ENCODE measurements at regions not wholly inside any gene's neighbourhood (a gene's known extent, or its start where the extent isn't known, plus 50 kb on each side); places are given as distances from the start of the nearest gene placed in this dataset.

DNA sequence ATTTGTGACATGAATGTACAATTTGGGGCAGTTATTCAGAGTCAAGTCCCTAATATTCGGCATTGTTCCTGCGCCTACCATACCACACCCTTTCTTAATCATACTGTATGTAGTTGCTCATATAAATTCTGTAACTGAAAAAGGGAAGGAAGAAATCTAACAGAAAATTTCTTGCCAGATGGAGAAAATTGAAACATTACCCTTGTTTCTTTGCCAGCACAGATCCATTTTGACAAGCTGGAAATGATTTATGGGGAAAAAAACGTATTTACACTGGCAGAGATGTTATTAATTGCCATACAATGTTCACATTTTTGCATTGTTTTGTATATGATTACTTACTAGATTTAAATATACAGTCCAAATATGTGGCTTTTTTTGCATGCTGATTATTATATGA lies 363.8 kb upstream of the PKN2 start:
- no peaks in the 10 kb centered on the region for H3K27me3 ChIP-seq (ENCODE audit: control insufficient read depth, insufficient read depth, low read length)
- no peaks in the 10 kb centered on the region for H3K36me3 ChIP-seq (ENCODE audit: control insufficient read depth, insufficient read depth, low read length)
- TF ChIP-seq, protein P1, sequence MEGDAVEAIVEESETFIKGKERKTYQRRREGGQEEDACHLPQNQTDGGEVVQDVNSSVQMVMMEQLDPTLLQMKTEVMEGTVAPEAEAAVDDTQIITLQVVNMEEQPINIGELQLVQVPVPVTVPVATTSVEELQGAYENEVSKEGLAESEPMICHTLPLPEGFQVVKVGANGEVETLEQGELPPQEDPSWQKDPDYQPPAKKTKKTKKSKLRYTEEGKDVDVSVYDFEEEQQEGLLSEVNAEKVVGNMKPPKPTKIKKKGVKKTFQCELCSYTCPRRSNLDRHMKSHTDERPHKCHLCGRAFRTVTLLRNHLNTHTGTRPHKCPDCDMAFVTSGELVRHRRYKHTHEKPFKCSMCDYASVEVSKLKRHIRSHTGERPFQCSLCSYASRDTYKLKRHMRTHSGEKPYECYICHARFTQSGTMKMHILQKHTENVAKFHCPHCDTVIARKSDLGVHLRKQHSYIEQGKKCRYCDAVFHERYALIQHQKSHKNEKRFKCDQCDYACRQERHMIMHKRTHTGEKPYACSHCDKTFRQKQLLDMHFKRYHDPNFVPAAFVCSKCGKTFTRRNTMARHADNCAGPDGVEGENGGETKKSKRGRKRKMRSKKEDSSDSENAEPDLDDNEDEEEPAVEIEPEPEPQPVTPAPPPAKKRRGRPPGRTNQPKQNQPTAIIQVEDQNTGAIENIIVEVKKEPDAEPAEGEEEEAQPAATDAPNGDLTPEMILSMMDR (IDR thresholded peaks at IDR 0.05; ENCODE audit: insufficient read depth, low read length, poor library complexity, severe bottlenecking) = no peak

DNA sequence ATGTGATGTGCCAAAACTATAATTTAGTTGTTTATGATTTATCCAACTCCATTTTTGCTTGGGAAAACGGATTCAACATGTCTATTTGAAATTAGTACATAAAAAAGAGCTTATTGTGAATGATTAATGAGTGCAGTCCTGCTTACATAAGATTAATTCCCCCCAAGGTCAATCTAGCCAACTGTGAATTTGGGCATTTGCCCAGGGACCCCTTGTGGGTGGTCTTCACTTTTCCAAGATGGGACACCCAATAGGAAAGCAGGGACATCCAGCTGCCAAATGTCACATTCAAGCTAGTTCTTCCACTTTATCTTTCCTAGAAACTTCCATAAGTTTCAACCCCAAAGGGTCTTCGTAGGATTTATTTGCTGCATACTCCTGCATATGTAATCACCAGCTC lies 362.4 kb upstream of the PKN2 start:
- Histone ChIP-seq H3K4me3 (ENCODE audit: low read depth, low read length) (no peak overlapping the region), H3K36me3 (ENCODE audit: control insufficient read depth, insufficient read depth, low read length) (no peaks in the 10 kb centered on the region), H3K27me3 (ENCODE audit: control insufficient read depth, insufficient read depth, low read length) (no peaks in the 10 kb centered on the region)
- TF ChIP-seq, protein P1 (IDR thresholded peaks at IDR 0.05; ENCODE audit: insufficient read depth, low read length, poor library complexity, severe bottlenecking) = no peak
- DNase-seq (ENCODE audit: low read depth) = no peak

More for the DNA sequence above, 363.8 kb upstream of the PKN2 start:
- no peak for DNase-seq (ENCODE audit: low read depth)
- no peak overlapping the region for H3K4me3 ChIP-seq (ENCODE audit: low read depth, low read length)

DNA sequence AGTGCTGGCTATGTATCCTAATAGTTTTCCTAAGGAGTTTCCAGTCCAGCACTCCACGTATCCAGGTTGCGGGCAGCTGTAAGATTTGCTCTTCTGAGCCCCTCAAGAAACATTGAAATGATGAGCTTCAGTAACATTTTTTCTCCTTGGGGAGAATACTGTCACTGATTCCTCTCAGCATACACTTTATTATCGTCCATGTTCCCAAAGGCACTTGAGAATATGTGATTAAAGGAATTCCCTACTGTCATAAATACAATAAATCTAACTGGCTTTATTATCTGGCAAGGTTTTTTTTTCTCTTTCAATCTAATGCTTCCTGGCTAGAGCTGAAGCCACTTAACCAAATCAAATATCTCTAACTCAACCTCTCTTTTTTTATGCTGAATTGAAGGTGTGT lies 359.2 kb upstream of the PKN2 start:
- TF ChIP-seq, protein P1 (IDR thresholded peaks at IDR 0.05; ENCODE audit: insufficient read depth, low read length, poor library complexity, severe bottlenecking) = no peak
- no peaks in the 10 kb centered on the region for H3K27me3 ChIP-seq (ENCODE audit: control insufficient read depth, insufficient read depth, low read length)
- DNase-seq (ENCODE audit: low read depth) = no peak
- no peaks in the 10 kb centered on the region for H3K36me3 ChIP-seq (ENCODE audit: control insufficient read depth, insufficient read depth, low read length)
- H3K4me3 ChIP-seq (ENCODE audit: low read depth, low read length) = no peak overlapping the region

DNA sequence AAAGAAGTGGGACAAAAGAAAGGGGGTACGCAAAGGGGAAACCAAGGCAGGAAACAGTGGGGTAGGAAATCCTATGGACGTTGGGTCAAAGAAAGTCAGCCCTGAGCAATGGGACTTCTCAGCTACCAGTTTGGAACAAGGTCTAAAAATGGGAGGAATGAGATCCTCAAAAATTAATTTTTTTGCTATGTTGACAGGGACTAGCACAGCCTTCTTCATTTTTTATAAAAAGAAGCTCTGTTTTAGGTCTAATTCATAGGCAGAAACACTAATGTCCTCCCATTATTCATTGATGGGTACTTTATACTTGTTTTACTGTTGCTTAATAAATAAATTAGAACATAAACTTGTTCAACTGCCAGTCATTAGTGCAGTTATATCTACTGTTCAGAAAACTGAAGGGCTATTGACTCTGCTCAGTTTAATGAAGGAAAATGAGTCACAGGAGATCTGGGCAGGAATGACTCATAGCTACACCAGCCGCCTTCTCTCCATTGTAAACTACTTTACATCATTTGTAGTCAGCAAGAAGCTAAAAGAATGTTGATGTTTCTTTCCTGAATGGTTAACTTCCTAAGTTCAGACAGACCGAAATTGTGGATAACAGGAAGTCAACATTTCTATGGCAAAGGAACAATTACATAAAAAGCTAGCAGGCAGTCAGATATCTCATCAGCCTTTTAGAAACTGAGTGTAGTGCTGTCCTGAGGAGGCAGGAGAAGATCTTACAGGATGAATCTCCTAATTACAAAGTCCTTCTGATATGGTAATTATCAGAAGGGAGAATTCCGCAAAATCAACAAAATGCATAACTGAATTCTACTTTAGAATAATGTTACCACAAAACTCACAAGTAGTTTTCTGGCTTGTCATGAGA lies 356.4 kb upstream of the PKN2 start:
- TF ChIP-seq, protein P1 (IDR thresholded peaks at IDR 0.05; ENCODE audit: insufficient read depth, low read length, poor library complexity, severe bottlenecking) = no peak
- no peaks in the 10 kb centered on the region for H3K36me3 ChIP-seq (ENCODE audit: control insufficient read depth, insufficient read depth, low read length)
- DNase-seq (ENCODE audit: low read depth) = peak; percentile 91
- no peaks in the 10 kb centered on the region for H3K27me3 ChIP-seq (ENCODE audit: control insufficient read depth, insufficient read depth, low read length)
- no peak overlapping the region for H3K4me3 ChIP-seq (ENCODE audit: low read depth, low read length)

DNA sequence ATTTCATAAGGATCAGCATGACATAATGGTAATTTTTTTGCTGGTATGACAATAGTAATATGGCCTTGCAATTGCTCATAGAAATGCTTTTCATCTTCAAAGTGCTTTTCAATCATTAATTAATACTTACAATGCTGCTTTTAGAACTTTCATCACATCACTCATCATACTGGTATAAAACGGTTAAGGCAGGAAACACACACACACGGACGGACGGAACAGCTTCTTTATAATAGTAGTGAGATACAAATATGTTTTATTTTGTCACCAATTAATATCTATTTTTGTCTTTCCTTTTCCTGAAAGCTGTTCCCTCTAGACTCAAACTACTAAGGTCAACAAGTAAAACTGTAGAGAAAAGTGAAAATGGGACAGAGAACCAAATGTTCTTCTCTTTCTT lies 353.9 kb upstream of the PKN2 start:
- TF ChIP-seq, protein P1 (IDR thresholded peaks at IDR 0.05; ENCODE audit: insufficient read depth, low read length, poor library complexity, severe bottlenecking) = no peak
- H3K4me3 ChIP-seq (ENCODE audit: low read depth, low read length) = no peak overlapping the region
- DNase-seq (ENCODE audit: low read depth) = no peak
- H3K36me3 ChIP-seq (ENCODE audit: control insufficient read depth, insufficient read depth, low read length) = no peaks in the 10 kb centered on the region
- H3K27me3 ChIP-seq (ENCODE audit: control insufficient read depth, insufficient read depth, low read length) = no peaks in the 10 kb centered on the region
